ENCODE measurements at regions not wholly inside any gene's neighbourhood (a gene's known extent, or its start where the extent isn't known, plus 50 kb on each side); places are given as distances from the start of the nearest gene placed in this dataset.

DNA sequence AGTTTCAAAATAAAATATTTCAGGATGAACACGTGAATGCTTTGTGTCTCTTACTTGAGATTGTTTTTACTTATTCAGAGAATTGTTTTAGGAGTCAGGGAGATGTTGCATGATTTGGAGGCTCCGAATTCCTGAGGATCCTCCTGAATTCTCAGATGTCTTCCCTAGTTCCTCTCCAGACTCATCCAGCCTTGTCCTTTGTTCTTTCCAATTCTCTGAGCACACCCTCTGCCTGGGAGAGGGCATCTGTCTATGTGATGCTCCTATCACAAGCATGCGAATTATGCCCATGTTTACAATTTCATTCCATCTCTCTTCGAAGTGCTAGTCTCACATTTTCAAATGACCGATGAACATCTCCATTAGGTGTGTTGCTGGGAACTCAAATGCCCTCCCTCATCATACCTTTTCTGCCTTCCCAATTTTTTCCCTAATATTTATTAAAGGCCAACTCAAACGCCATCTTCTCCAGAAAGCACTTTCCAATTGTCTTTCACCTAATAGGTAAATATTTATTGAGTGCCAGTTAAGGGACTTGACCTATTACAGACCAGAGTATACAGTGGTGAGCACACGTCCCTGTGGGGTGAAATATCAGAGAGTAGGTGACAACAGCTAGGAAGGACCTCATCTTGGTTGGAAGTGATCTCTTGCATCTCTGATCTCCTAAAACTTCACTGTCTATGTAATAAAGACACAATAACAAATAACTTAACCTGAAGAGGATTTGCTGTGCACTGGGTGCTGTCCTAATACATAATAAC lies 64.4 kb downstream of the ARF6 start:
- TF ChIP-seq, protein P1, sequence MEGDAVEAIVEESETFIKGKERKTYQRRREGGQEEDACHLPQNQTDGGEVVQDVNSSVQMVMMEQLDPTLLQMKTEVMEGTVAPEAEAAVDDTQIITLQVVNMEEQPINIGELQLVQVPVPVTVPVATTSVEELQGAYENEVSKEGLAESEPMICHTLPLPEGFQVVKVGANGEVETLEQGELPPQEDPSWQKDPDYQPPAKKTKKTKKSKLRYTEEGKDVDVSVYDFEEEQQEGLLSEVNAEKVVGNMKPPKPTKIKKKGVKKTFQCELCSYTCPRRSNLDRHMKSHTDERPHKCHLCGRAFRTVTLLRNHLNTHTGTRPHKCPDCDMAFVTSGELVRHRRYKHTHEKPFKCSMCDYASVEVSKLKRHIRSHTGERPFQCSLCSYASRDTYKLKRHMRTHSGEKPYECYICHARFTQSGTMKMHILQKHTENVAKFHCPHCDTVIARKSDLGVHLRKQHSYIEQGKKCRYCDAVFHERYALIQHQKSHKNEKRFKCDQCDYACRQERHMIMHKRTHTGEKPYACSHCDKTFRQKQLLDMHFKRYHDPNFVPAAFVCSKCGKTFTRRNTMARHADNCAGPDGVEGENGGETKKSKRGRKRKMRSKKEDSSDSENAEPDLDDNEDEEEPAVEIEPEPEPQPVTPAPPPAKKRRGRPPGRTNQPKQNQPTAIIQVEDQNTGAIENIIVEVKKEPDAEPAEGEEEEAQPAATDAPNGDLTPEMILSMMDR (IDR thresholded peaks at IDR 0.05) = no peak
- Histone ChIP-seq H3K27me3 (ENCODE audit: insufficient read depth in 3 of 3, low read length in 2 of 3) (no peaks in the 10 kb centered on the region), H3K9me3 (no peaks in the 10 kb centered on the region), H3K4me3 (no peak overlapping the region), H3K27ac (no peak overlapping the region), H3K4me1 (peaks cover 15% of the 10 kb centered on the region), H3K36me3 (ENCODE audit: insufficient read depth in 1 of 2, low read depth in 1 of 2) (no peaks in the 10 kb centered on the region)
- intact Hi-C loops (cut with DNase I) = no loop called here
- ATAC-seq (no peak), DNase-seq (no peak)
- WGBS, 3 donors = 85 to 87% (median 85%) methylated on average over 7 of the region's 7 CpGs

DNA sequence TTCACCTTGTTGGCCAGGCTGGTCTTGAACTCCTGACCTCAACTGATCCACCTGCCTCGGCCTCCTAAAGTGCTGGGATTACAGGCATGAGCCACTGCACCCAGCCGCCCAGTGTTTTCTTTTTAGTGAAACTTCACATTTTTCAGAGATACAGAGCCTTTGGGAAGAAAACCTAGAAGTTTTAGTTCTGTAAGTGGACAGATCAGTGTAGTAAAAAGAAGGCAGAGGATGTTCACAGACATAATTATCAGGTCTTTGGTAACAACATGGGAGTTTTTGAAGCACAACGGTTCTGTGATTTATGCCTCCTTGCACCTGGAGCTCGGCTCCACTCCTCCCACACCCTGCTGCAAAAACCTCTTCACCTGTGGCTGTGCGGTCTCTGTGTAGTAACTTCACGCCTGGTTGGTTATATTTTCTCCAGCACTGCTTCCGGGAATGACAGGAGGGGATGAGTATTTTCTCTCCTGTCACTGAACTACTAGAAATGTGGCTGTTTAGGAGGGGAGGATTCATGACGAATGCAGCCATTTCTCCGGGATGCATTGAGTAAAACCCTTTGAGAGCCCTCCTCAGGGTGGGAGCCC lies 67.0 kb downstream of the ARF6 start:
- intact Hi-C loops (cut with DNase I) = no loop called here
- WGBS, 3 donors = 66 to 72% (median 68%) methylated on average over 9 of the region's 9 CpGs

DNA sequence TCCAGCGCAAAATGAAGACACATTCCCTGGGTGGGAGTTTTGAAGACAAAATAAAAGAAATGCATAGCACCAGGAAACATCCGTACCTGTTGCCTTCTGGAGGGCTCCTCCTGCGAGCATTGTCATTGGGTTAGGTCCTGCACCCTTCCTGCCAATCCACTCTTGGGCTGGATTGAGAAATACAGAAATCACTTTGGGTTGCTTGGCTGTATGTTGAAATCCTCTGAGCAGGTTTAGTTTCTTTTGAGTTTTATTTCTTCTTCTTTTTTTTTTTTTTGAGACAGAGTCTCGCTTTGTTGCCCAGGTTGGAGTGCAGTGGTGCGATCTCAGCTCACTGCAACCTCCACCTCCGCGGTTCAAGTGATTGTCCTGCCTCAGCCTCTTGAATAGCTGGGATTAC lies 67.6 kb downstream of the ARF6 start:
- no peaks in the 10 kb centered on the region for H3K36me3 ChIP-seq (ENCODE audit: insufficient read depth in 1 of 2, low read depth in 1 of 2)
- H3K9me3 ChIP-seq = no peaks in the 10 kb centered on the region
- no peak overlapping the region for H3K27ac ChIP-seq
- intact Hi-C loops (cut with DNase I) = no loop called here
- H3K27me3 ChIP-seq (ENCODE audit: insufficient read depth in 3 of 3, low read length in 2 of 3) = no peaks in the 10 kb centered on the region
- H3K4me3 ChIP-seq = no peak overlapping the region
- no peak for DNase-seq
- ATAC-seq = no peak
- WGBS, 3 donors = 81 to 88% (median 82%) methylated on average over 7 of the region's 7 CpGs
- H3K4me1 ChIP-seq = no peaks in the 10 kb centered on the region
- TF ChIP-seq, protein P1 (IDR thresholded peaks at IDR 0.05) = no peak

More for the DNA sequence above, 67.0 kb downstream of the ARF6 start:
- no peaks in the 10 kb centered on the region for H3K9me3 ChIP-seq
- no peak for ATAC-seq
- H3K4me1 ChIP-seq = peaks cover 3% of the 10 kb centered on the region
- no peak overlapping the region for H3K4me3 ChIP-seq
- DNase-seq = no peak
- H3K27me3 ChIP-seq (ENCODE audit: insufficient read depth in 3 of 3, low read length in 2 of 3) = no peaks in the 10 kb centered on the region
- no peaks in the 10 kb centered on the region for H3K36me3 ChIP-seq (ENCODE audit: insufficient read depth in 1 of 2, low read depth in 1 of 2)
- H3K27ac ChIP-seq = no peak overlapping the region
- TF ChIP-seq, protein P1 (IDR thresholded peaks at IDR 0.05) = no peak

DNA sequence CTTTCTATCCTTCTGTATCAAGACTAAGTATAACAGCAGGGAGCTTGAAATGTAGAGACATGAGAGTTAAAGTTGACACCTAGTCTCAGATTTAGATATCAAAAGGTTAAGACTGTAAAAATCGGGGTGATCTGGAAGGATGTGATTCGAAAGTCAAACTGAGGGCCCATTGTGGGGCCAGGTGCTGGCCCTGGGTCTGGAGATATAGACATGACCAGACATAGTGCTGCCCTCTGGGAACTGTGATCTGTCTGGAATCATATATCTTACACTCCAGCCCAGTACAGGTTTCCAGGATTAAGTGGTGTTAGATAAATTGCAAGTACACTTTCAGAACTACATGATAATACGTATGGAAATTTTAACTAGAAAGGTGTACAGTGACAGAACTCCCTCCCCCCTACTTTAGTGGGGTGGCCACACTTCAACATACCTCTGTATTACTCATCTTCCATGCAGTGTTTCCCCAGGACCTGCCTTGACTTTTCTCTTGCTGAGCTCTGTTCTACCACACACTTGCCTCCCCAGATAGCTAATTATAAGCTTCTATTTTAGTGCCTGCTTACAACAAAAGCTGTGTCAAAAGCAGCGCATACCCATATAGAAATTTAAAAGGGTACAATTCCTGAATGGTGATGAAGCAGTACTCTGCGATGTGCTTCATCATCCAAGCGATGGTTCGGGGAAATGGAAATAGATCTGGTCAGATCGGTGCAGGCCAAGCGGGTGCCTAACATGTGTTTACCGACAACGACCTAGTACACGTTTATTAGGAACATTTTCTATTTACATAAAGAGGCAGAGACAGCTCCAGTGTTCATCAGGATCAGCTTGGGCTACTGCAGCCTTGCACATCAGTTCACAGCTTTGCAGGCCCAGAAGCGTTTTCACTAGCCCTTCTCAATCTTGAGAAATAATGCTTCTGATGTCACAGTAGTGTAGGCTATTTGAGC lies 68.7 kb downstream of the ARF6 start:
- 92 to 95% (median 93%) methylated on average over 13 of the region's 13 CpGs for WGBS, 3 donors
- Histone ChIP-seq H3K27me3 (ENCODE audit: insufficient read depth in 3 of 3, low read length in 2 of 3) (no peaks in the 10 kb centered on the region), H3K36me3 (ENCODE audit: insufficient read depth in 1 of 2, low read depth in 1 of 2) (no peaks in the 10 kb centered on the region), H3K9me3 (no peaks in the 10 kb centered on the region), H3K4me1 (no peaks in the 10 kb centered on the region), H3K4me3 (no peak overlapping the region), H3K27ac (no peak overlapping the region)
- DNase-seq (no peak), ATAC-seq (peak in 1 of 4 donors; percentile 49)
- TF ChIP-seq, protein P1 (IDR thresholded peaks at IDR 0.05) = no peak
- intact Hi-C loops (cut with DNase I) = no loop called here
